ENCODE measurements at regions not wholly inside any gene's neighbourhood (a gene's known extent, or its start where the extent isn't known, plus 50 kb on each side); places are given as distances from the start of the nearest gene placed in this dataset.
"Not testable (repeated sequence)": the region's sequence is repeated elsewhere in the genome, so short reads cannot be mapped to it uniquely, and the experiment has no call there.

DNA sequence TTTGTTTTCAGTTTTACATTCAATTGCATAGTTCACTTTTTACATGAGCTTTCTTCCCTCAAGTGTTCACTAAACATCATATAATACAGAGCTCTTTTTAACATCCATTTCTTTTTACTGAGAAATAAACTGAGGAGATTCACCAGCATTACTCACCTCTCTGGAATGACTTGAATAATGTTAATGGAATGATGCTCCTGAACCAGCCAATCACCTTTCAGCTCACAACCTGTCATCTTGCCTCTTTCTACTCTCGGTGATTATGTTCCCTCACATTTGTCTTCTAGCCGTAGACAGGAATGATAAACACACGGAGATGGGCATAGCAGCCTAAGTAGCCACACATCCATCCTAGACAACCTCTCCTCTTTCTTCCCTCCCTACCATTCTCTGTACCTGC is 301.7 kb downstream of the PAX3 start:
- TF ChIP-seq EZH2 (IDR thresholded peaks at IDR 0.05; ENCODE audit: low read length, missing control alignments), result no peak
- TF ChIP-seq, protein P1, sequence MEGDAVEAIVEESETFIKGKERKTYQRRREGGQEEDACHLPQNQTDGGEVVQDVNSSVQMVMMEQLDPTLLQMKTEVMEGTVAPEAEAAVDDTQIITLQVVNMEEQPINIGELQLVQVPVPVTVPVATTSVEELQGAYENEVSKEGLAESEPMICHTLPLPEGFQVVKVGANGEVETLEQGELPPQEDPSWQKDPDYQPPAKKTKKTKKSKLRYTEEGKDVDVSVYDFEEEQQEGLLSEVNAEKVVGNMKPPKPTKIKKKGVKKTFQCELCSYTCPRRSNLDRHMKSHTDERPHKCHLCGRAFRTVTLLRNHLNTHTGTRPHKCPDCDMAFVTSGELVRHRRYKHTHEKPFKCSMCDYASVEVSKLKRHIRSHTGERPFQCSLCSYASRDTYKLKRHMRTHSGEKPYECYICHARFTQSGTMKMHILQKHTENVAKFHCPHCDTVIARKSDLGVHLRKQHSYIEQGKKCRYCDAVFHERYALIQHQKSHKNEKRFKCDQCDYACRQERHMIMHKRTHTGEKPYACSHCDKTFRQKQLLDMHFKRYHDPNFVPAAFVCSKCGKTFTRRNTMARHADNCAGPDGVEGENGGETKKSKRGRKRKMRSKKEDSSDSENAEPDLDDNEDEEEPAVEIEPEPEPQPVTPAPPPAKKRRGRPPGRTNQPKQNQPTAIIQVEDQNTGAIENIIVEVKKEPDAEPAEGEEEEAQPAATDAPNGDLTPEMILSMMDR (conservative IDR thresholded peaks at IDR 0.05 in 1 of 2, IDR thresholded peaks at IDR 0.05 in 1 of 2; ENCODE audit: low read depth in 1 of 2, low read length in 2 of 2), result no peak
- Histone ChIP-seq H3K9ac (ENCODE audit: insufficient read depth, low read length) (no peak overlapping the region), H4K20me1 (ENCODE audit: control insufficient read depth, extremely low read depth, insufficient read depth, low read length) (no peaks in the 10 kb centered on the region), H3K4me3 (replicated peaks in 1 of 4; ENCODE audit: control extremely low read depth in 1 of 4, insufficient read depth in 1 of 4, low read depth in 3 of 4, low read length in 4 of 4) (no peak overlapping the region), H3K79me2 (ENCODE audit: control insufficient read depth, insufficient read depth, low read length) (no peaks in the 10 kb centered on the region), H3K36me3 (ENCODE audit: control insufficient read depth, insufficient read depth, low read length) (no peaks in the 10 kb centered on the region), H2AFZ (ENCODE audit: low read length) (no peak overlapping the region), H3K27me3 (ENCODE audit: control insufficient read depth, insufficient read depth, low read length) (no peaks in the 10 kb centered on the region), H3K4me2 (ENCODE audit: extremely low read depth, insufficient read depth, low read length) (no peak overlapping the region), H3K4me1 (ENCODE audit: control insufficient read depth, extremely low read depth, insufficient read depth, low read length) (no peaks in the 10 kb centered on the region), H3K27ac (ENCODE audit: insufficient read depth, low read length) (no peak overlapping the region), H3K9me3 (ENCODE audit: control insufficient read depth, insufficient read depth, low read depth, low read length) (no peaks in the 10 kb centered on the region)
- peak; percentile 73 to 93 for DNase-seq (ENCODE audit: low read depth in 2 of 2)

DNA sequence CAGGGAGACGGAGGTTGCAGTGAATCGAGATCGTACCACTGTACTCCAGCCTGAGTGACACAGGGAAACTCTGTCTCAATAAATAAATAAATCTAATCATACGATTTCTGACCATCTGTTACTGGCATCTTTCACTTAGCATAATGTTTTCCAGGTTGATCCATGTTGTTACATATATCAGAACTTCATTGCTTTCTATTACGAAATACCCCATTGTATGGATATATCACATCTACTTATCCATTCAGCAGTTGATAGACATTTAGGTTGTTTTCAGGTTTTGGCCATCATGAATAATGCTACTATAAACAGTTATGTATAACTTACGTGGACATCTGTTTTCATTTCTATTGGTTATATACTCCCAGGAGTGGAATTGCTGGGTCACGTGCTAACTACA is 303.9 kb downstream of the PAX3 start:
- no peaks in the 10 kb centered on the region for H3K27me3 ChIP-seq (ENCODE audit: control insufficient read depth, insufficient read depth, low read length)
- no peaks in the 10 kb centered on the region for H3K4me1 ChIP-seq (ENCODE audit: control insufficient read depth, extremely low read depth, insufficient read depth, low read length)
- H3K4me3 ChIP-seq (replicated peaks in 1 of 4; ENCODE audit: control extremely low read depth in 1 of 4, insufficient read depth in 1 of 4, low read depth in 3 of 4, low read length in 4 of 4), result no peak overlapping the region
- H2AFZ ChIP-seq (ENCODE audit: low read length), result no peak overlapping the region
- no peaks in the 10 kb centered on the region for H3K36me3 ChIP-seq (ENCODE audit: control insufficient read depth, insufficient read depth, low read length)
- H3K9me3 ChIP-seq (ENCODE audit: control insufficient read depth, insufficient read depth, low read depth, low read length), result no peaks in the 10 kb centered on the region
- no peak overlapping the region for H3K27ac ChIP-seq (ENCODE audit: insufficient read depth, low read length)
- TF ChIP-seq EZH2 (IDR thresholded peaks at IDR 0.05; ENCODE audit: low read length, missing control alignments), result no peak
- no peak for DNase-seq (ENCODE audit: low read depth in 2 of 2)
- H3K9ac ChIP-seq (ENCODE audit: insufficient read depth, low read length), result no peak overlapping the region
- no peak overlapping the region for H3K4me2 ChIP-seq (ENCODE audit: extremely low read depth, insufficient read depth, low read length)
- H4K20me1 ChIP-seq (ENCODE audit: control insufficient read depth, extremely low read depth, insufficient read depth, low read length), result no peaks in the 10 kb centered on the region
- H3K79me2 ChIP-seq (ENCODE audit: control insufficient read depth, insufficient read depth, low read length), result no peaks in the 10 kb centered on the region

GRCh38 chr2:221984376-221984775 is 314.4 kb downstream of the PAX3 start:
- H3K27me3 ChIP-seq (ENCODE audit: control insufficient read depth, insufficient read depth, low read length); H3K27ac ChIP-seq (ENCODE audit: insufficient read depth, low read length); H3K4me1 ChIP-seq (ENCODE audit: control insufficient read depth, extremely low read depth, insufficient read depth, low read length); H2AFZ ChIP-seq (ENCODE audit: low read length); H3K36me3 ChIP-seq (ENCODE audit: control insufficient read depth, insufficient read depth, low read length); H3K79me2 ChIP-seq (ENCODE audit: control insufficient read depth, insufficient read depth, low read length); H3K4me2 ChIP-seq (ENCODE audit: extremely low read depth, insufficient read depth, low read length); H4K20me1 ChIP-seq (ENCODE audit: control insufficient read depth, extremely low read depth, insufficient read depth, low read length); H3K9me3 ChIP-seq (ENCODE audit: control insufficient read depth, insufficient read depth, low read depth, low read length); H3K9ac ChIP-seq (ENCODE audit: insufficient read depth, low read length); DNase-seq (ENCODE audit: low read depth in 2 of 2); H3K4me3 ChIP-seq (replicated peaks in 1 of 4; ENCODE audit: control extremely low read depth in 1 of 4, insufficient read depth in 1 of 4, low read depth in 3 of 4, low read length in 4 of 4): not testable (repeated sequence)

- no peaks in the 10 kb centered on the region for H3K9me3 ChIP-seq (ENCODE audit: control insufficient read depth, insufficient read depth, low read depth, low read length)
- H3K4me1 ChIP-seq (ENCODE audit: control insufficient read depth, extremely low read depth, insufficient read depth, low read length), result no peaks in the 10 kb centered on the region
- no peak overlapping the region for H3K27ac ChIP-seq (ENCODE audit: insufficient read depth, low read length)
- DNase-seq (ENCODE audit: low read depth in 2 of 2), result peak in 1 of 2 donors; percentile 18
- H4K20me1 ChIP-seq (ENCODE audit: control insufficient read depth, extremely low read depth, insufficient read depth, low read length), result no peaks in the 10 kb centered on the region
- no peak overlapping the region for H3K4me2 ChIP-seq (ENCODE audit: extremely low read depth, insufficient read depth, low read length)
- no peaks in the 10 kb centered on the region for H3K36me3 ChIP-seq (ENCODE audit: control insufficient read depth, insufficient read depth, low read length)
- H3K27me3 ChIP-seq (ENCODE audit: control insufficient read depth, insufficient read depth, low read length), result no peaks in the 10 kb centered on the region
- H3K4me3 ChIP-seq (replicated peaks in 1 of 4; ENCODE audit: control extremely low read depth in 1 of 4, insufficient read depth in 1 of 4, low read depth in 3 of 4, low read length in 4 of 4), result no peak overlapping the region
- H3K9ac ChIP-seq (ENCODE audit: insufficient read depth, low read length), result no peak overlapping the region
- H2AFZ ChIP-seq (ENCODE audit: low read length), result no peak overlapping the region
- TF ChIP-seq, protein P1 (conservative IDR thresholded peaks at IDR 0.05 in 1 of 2, IDR thresholded peaks at IDR 0.05 in 1 of 2; ENCODE audit: low read depth in 1 of 2, low read length in 2 of 2), result no peak
- no peak for TF ChIP-seq EZH2 (IDR thresholded peaks at IDR 0.05; ENCODE audit: low read length, missing control alignments)
- H3K79me2 ChIP-seq (ENCODE audit: control insufficient read depth, insufficient read depth, low read length), result no peaks in the 10 kb centered on the region
Observed at GRCh38 chr2:221981912-221982470, 316.8 kb downstream of the PAX3 start.
